IMR-90 (cell line): ENCODE measurements at regions not wholly inside any gene's neighbourhood (a gene's known extent, or its start where the extent isn't known, plus 50 kb on each side); places are given as distances from the start of the nearest gene placed in this dataset.

Experiments
- ATAC-seq: fragments of 200-7000 bp; cut with Tn5 transposase; 2 replicates; pipeline ENCODE4 v1.9.1; 2020; ENCODE audit warnings: low read depth, mild to moderate bottlenecking, moderate library complexity
- BruUV-seq: library from RNA; stranded (reverse); fragments of 400-500 nt; replicated peaks from 2 replicates; lab custom pipeline; 2021; lab: Mats Ljungman, UMichigan
- CTCF ChIA-PET: fragments of 300-600 bp; formaldehyde crosslinking; extraction: SDS; loops from one replicate; lab custom pipeline; 2021; ENCODE audit warnings: antibody characterized with exemption; lab: Yijun Ruan, JAX
- POLR2A ChIA-PET: fragments of 300-600 bp; sonication (Branson Sonifier 250); formaldehyde crosslinking; loops from one replicate; lab custom pipeline; 2022; ENCODE audit warnings: antibody characterized with exemption; ENCODE audit not compliant: unreplicated experiment; lab: Charles Lee
- DNase-seq: peaks from one replicate; pipeline ENCODE4 v3.0.0; 2013
- H2AFZ ChIP-seq: replicated peaks from 2 replicates; pipeline ENCODE3; 2013; ENCODE audit warnings: low read length, mild to moderate bottlenecking; ENCODE audit not compliant: poor library complexity
- H2AK5ac ChIP-seq: 2 replicates; pipeline ENCODE4 v1.6.1; 2013; ENCODE audit warnings: low read depth, low read length, inconsistent platforms
- H2AK9ac ChIP-seq: replicated peaks from 2 replicates; pipeline ENCODE3; 2013; ENCODE audit warnings: mild to moderate bottlenecking, low read depth, low read length, moderate library complexity; ENCODE audit not compliant: poor library complexity
- H2BK120ac ChIP-seq: 2 replicates; pipeline ENCODE4 v1.6.1; 2013; ENCODE audit warnings: low read depth, low read length, inconsistent platforms
- H2BK15ac ChIP-seq: 3 replicates; pipeline ENCODE4 v1.6.1; 2013; ENCODE audit warnings: low read depth, low read length, inconsistent platforms
- H2BK20ac ChIP-seq: 2 replicates; pipeline ENCODE4 v1.6.1; 2013; ENCODE audit warnings: low read depth, mild to moderate bottlenecking, inconsistent platforms, low read length, moderate library complexity
- H2BK5ac ChIP-seq: 2 replicates; pipeline ENCODE4 v1.6.1; 2013; ENCODE audit warnings: mild to moderate bottlenecking, low read depth, low read length, inconsistent platforms; ENCODE audit not compliant: poor library complexity, severe bottlenecking
- H3K14ac ChIP-seq: replicated peaks from 2 replicates; pipeline ENCODE4 v1.6.1; 2013; ENCODE audit warnings: low read depth, low read length, inconsistent platforms
- H3K18ac ChIP-seq: 2 replicates; pipeline ENCODE4 v1.6.1; 2013; ENCODE audit warnings: low read depth, low read length, control low read depth
- H3K23ac ChIP-seq: 2 replicates; pipeline ENCODE4 v1.6.1; 2013; ENCODE audit warnings: low read depth, low read length, inconsistent platforms
- H3K27ac ChIP-seq: 2 replicates; pipeline ENCODE4 v1.5.1; 2013; ENCODE audit warnings: mild to moderate bottlenecking, control low read depth, low read length; ENCODE audit not compliant: insufficient read depth
- H3K27me3 ChIP-seq: 2 replicates; pipeline ENCODE4 v1.6.1; 2013; ENCODE audit warnings: low read length; ENCODE audit not compliant: control insufficient read depth, insufficient read depth
- H3K36me3 ChIP-seq: 2 replicates; pipeline ENCODE4 v1.6.1; 2013; ENCODE audit warnings: low read length, mixed read lengths; ENCODE audit not compliant: control insufficient read depth, insufficient read depth
- H3K4ac ChIP-seq: 2 replicates; pipeline ENCODE4 v1.6.1; 2013; ENCODE audit warnings: low read depth, low read length, inconsistent platforms
- H3K4me1 ChIP-seq: 2 replicates; pipeline ENCODE4 v1.6.1; 2013; ENCODE audit warnings: low read length, mixed read lengths; ENCODE audit not compliant: control insufficient read depth, insufficient read depth
- H3K4me2 ChIP-seq: 2 replicates; pipeline ENCODE4 v1.6.1; 2013; ENCODE audit warnings: low read depth, mild to moderate bottlenecking, control low read depth, low read length, moderate library complexity
- H3K4me3 ChIP-seq: 2 replicates; pipeline ENCODE4 v1.5.1; 2013; ENCODE audit warnings: low read depth, mild to moderate bottlenecking, control low read depth, low read length, moderate library complexity; ENCODE audit not compliant: insufficient read depth
- H3K56ac ChIP-seq: 2 replicates; pipeline ENCODE4 v1.6.1; 2013; ENCODE audit warnings: low read length, inconsistent platforms; ENCODE audit not compliant: insufficient read depth; ENCODE audit errors: extremely low read depth
- H3K79me1 ChIP-seq, 2 experiments: 2 replicates each; pipeline ENCODE4 v1.6.1; 2013; ENCODE audit warnings: low read length in 2 of 2, inconsistent platforms in 1 of 2, low read depth in 1 of 2
- H3K9ac ChIP-seq: 2 replicates; pipeline ENCODE4 v1.6.1; 2013; ENCODE audit warnings: low read depth, low read length, control low read depth
- H3K9me1 ChIP-seq: 2 replicates; pipeline ENCODE4 v1.6.1; 2013; ENCODE audit warnings: low read length, inconsistent platforms; ENCODE audit not compliant: insufficient read depth
- H3K9me3 ChIP-seq: 2 replicates; pipeline ENCODE4 v1.6.1; 2013; ENCODE audit warnings: low read length; ENCODE audit not compliant: control insufficient read depth, insufficient read depth
- H4K20me1 ChIP-seq: 2 replicates; pipeline ENCODE4 v1.6.1; 2013; ENCODE audit warnings: low read length, inconsistent platforms; ENCODE audit not compliant: insufficient read depth
- H4K5ac ChIP-seq: 2 replicates; pipeline ENCODE4 v1.6.1; 2013; ENCODE audit warnings: mild to moderate bottlenecking, low read depth, low read length, control low read depth
- H4K8ac ChIP-seq, 2 experiments: 2 replicates each; pipeline ENCODE4 v1.6.1; 2013; ENCODE audit warnings: low read depth in 2 of 2, low read length in 2 of 2, control low read depth in 1 of 2, inconsistent platforms in 1 of 2
- H4K91ac ChIP-seq: 2 replicates; pipeline ENCODE4 v1.6.1; 2013; ENCODE audit warnings: low read depth, low read length, inconsistent platforms; ENCODE audit not compliant: insufficient read depth
- BHLHE40 ChIP-seq: fragments of 150-350 bp; IDR thresholded peaks from 2 replicates; pipeline ENCODE4 v1.6.1; 2016; ENCODE audit warnings: mild to moderate bottlenecking, low read depth, low read length
- CEBPB ChIP-seq: IDR thresholded peaks from 2 replicates; pipeline ENCODE4 v1.6.1; 2012; ENCODE audit warnings: low read depth, low read length, improper control_type of control experiment
- CTCF ChIP-seq: conservative IDR thresholded peaks from 2 replicates; pipeline ENCODE4 v1.5.1; 2012; ENCODE audit warnings: mild to moderate bottlenecking, low read depth, low read length, improper control_type of control experiment
- FOS ChIP-seq: fragments of 150-350 bp; IDR thresholded peaks from 2 replicates; pipeline ENCODE4 v1.6.1; 2016; ENCODE audit warnings: low read depth, low read length
- MAFK ChIP-seq: IDR thresholded peaks from 2 replicates; pipeline ENCODE4 v1.6.1; 2012; ENCODE audit warnings: low read depth, low read length, improper control_type of control experiment
- MXI1 ChIP-seq: IDR thresholded peaks from 2 replicates; pipeline ENCODE4 v1.6.1; 2012; ENCODE audit warnings: low read depth, mild to moderate bottlenecking, low read length, moderate library complexity, borderline replicate concordance
- SMC3 ChIP-seq: fragments of 150-350 bp; IDR thresholded peaks from 2 replicates; pipeline ENCODE4 v1.6.1; 2016; ENCODE audit warnings: low read depth, mild to moderate bottlenecking, antibody characterized with exemption, low read length, moderate library complexity
- WGBS, 2 experiments: methylation state at CpG; one replicate each; pipeline versions ENCODE4 v1.1.5 to v1.1.7; 2013; ENCODE audit warnings: missing lambda C conversion rate in 2 of 2; ENCODE audit not compliant: insufficient read length in 1 of 2; ENCODE audit errors: extremely low coverage in 2 of 2; 5-methylcytosine and 5-hydroxymethylcytosine counted together
- dilution Hi-C: fragments of 300-500 bp; cut with HindIII; formaldehyde crosslinking; loops from one replicate; pipeline ENCODE4 v1.14.3; 2018; ENCODE audit warnings: low sequenced_read_pairs; ENCODE audit not compliant: unreplicated experiment
- in situ Hi-C: fragments of 300-500 bp; cut with MboI; formaldehyde crosslinking; loops from 3 replicates; pipeline ENCODE4 v1.14.3; 2019; ENCODE audit warnings: low sequenced_read_pairs, inconsistent platforms, mixed read lengths
- intact Hi-C: fragments of 100-400 bp; cut with micrococcal nuclease; formaldehyde crosslinking; loops from 2 replicates; pipeline ENCODE4 v1.10.0; 2022
- TF ChIP-seq, protein P1 (sequence below): fragments of 150-350 bp; IDR thresholded peaks from 2 replicates; pipeline ENCODE4 v1.6.1; 2017; ENCODE audit warnings: mild to moderate bottlenecking, antibody characterized with exemption, low read length, low read depth

DNA sequence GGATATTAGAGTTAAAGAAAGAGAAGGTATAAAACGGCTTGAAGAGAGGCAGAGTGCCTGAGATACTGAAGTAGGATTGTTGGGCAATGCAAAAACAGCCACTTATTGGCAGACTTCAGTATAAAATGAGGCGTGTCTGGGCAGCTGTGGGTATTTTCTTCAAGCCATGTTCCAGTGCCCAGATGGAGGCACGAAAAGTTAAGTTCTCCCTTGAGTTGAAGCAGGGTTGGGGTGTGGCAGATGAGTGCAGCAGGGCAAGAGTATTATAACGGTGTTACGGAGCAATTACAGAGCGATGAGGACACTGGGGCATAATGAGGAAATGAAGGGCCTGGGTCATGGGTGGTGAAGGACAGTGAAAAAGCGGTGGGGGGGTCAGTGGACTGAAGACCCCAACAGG, 73.7 kb upstream of the CREB3L1 start:
- no peak overlapping the region for H3K4ac ChIP-seq
- H3K4me3 ChIP-seq = no peak overlapping the region
- no peak overlapping the region for H3K27ac ChIP-seq
- WGBS, 2 experiments = 72% methylated on average over 6 of the region's 7 CpGs; no CpG with 5 or more reads in 1 of the 2 experiments
- no peak overlapping the region for H4K91ac ChIP-seq
- H2BK5ac ChIP-seq = no peak overlapping the region
- no peaks in the 10 kb centered on the region for H3K9me1 ChIP-seq
- dilution Hi-C loops (no loop called here), in situ Hi-C loops (no loop called here), intact Hi-C loops (no loop called here)
- no peaks in the 10 kb centered on the region for H3K4me1 ChIP-seq
- no peak overlapping the region for H2AK9ac ChIP-seq
- TF ChIP-seq CTCF (no peak), MXI1 (no peak), FOS (no peak), MAFK (no peak), BHLHE40 (no peak), SMC3 (no peak), CEBPB (no peak)
- TF ChIP-seq, protein P1, sequence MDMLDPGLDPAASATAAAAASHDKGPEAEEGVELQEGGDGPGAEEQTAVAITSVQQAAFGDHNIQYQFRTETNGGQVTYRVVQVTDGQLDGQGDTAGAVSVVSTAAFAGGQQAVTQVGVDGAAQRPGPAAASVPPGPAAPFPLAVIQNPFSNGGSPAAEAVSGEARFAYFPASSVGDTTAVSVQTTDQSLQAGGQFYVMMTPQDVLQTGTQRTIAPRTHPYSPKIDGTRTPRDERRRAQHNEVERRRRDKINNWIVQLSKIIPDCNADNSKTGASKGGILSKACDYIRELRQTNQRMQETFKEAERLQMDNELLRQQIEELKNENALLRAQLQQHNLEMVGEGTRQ = no peak
- ChIA-PET CTCF (no interaction called here), POLR2A (no interaction called here)
- no peak overlapping the region for H3K56ac ChIP-seq
- no peak overlapping the region for H2BK120ac ChIP-seq
- no peak overlapping the region for H2AFZ ChIP-seq
- H2BK15ac ChIP-seq = no peak overlapping the region
- no peak overlapping the region for H3K9ac ChIP-seq
- H2BK20ac ChIP-seq = no peak overlapping the region
- DNase-seq = no peak
- H3K36me3 ChIP-seq = no peaks in the 10 kb centered on the region
- H3K79me1 ChIP-seq = no peaks in the 10 kb centered on the region
- no peak overlapping the region for H3K4me2 ChIP-seq
- H3K27me3 ChIP-seq = peaks cover 32% of the 10 kb centered on the region
- H4K8ac ChIP-seq = no peak overlapping the region
- H3K9me3 ChIP-seq = no peaks in the 10 kb centered on the region
- no peaks in the 10 kb centered on the region for H4K20me1 ChIP-seq
- H3K23ac ChIP-seq = no peak overlapping the region
- no peak overlapping the region for H3K18ac ChIP-seq
- H3K14ac ChIP-seq = no peak overlapping the region
- no peak for ATAC-seq
- H2AK5ac ChIP-seq = no peak overlapping the region
- no TSS peak for BruUV-seq
- H4K5ac ChIP-seq = no peak overlapping the region
